Stomach (tissue), 4 donors: ENCODE measurements at regions not wholly inside any gene's neighbourhood (a gene's known extent, or its start where the extent isn't known, plus 50 kb on each side); places are given as distances from the start of the nearest gene placed in this dataset.

Source experiments
- CTCF ChIP-seq, 7 experiments: fragments of 450-650 bp in 4 of 7; fragments of 200-600 bp in 3 of 7; sonication (generic) in 3 of 7; IDR thresholded peaks; one replicate each; pipeline ENCODE4 v1.5.1; 2016 to 2019; ENCODE audit warnings: antibody characterized with exemption in 7 of 7, control low read depth in 2 of 7, mild to moderate bottlenecking in 1 of 7
- EP300 ChIP-seq: sonication (generic); formaldehyde crosslinking; IDR thresholded peaks from one replicate; pipeline ENCODE4 v1.6.1; 2017; ENCODE audit warnings: antibody characterized with exemption
- POLR2A ChIP-seq, 4 donors: fragments of 450-650 bp; IDR thresholded peaks; one replicate each; pipeline ENCODE4 v1.6.1; 2016; ENCODE audit warnings: antibody characterized with exemption in 4 of 4, control low read depth in 2 of 4, mild to moderate bottlenecking in 1 of 4, moderate library complexity in 1 of 4
- POLR2AphosphoS5 ChIP-seq, 3 donors: sonication (generic); formaldehyde crosslinking; IDR thresholded peaks; one replicate each; pipeline ENCODE4 v1.6.1; 2016; ENCODE audit warnings: antibody characterized with exemption in 3 of 3

- TF ChIP-seq CTCF (IDR thresholded peaks at IDR 0.05), result no peak
- TF ChIP-seq POLR2AphosphoS5 (IDR thresholded peaks at IDR 0.05), result no peak
- TF ChIP-seq POLR2A (IDR thresholded peaks at IDR 0.05), result no peak
- no peak for TF ChIP-seq EP300
Measured at GRCh38 chr4:158046345-158046744, 126.5 kb downstream of the GASK1B start.
